Right lobe of liver (tissue), 6 donors: ENCODE measurements at regions not wholly inside any gene's neighbourhood (a gene's known extent, or its start where the extent isn't known, plus 50 kb on each side); places are given as distances from the start of the nearest gene placed in this dataset.
A peak's percentile ranks its signal among the peaks of the same experiment; 100 is the strongest.

Experiments
- ATAC-seq, 4 donors: fragments of 200-7000 bp; cut with Tn5 transposase; one replicate each; pipeline ENCODE4 v1.9.1; 2020; ENCODE audit warnings: mild to moderate bottlenecking in 4 of 4, moderate library complexity in 4 of 4
- DNase-seq, 3 donors: peaks; one replicate each; pipeline ENCODE4 v3.0.0-alpha.2; 2020
- H3K27ac ChIP-seq, 3 donors: fragments of 200-600 bp; one replicate each; pipeline ENCODE4 v1.8.0; 2022
- H3K27me3 ChIP-seq, 2 donors: fragments of 200-600 bp; one replicate each; pipeline ENCODE4 v1.8.0; 2022
- H3K36me3 ChIP-seq, 4 donors: fragments of 200-600 bp; sonication (generic) in 1 of 4; one replicate each; pipeline versions ENCODE4 v1.5.1 to v1.8.0; 2017 to 2022; ENCODE audit warnings: control low read depth in 1 of 4
- H3K4me1 ChIP-seq, 4 donors: fragments of 200-600 bp; sonication (generic) in 1 of 4; one replicate each; pipeline versions ENCODE4 v1.5.1 to v1.8.0; 2017 to 2022; ENCODE audit warnings: control low read depth in 1 of 4
- H3K4me3 ChIP-seq, 3 donors: fragments of 200-600 bp; one replicate each; pipeline ENCODE4 v1.8.0; 2022
- H3K9me3 ChIP-seq, 4 donors: fragments of 200-600 bp; sonication (generic) in 1 of 4; one replicate each; pipeline versions ENCODE4 v1.5.1 to v1.8.0; 2017 to 2022; ENCODE audit warnings: control low read depth in 1 of 4
- POLR2A ChIP-seq: fragments of 450-650 bp; IDR thresholded peaks from one replicate; pipeline ENCODE4 v1.6.1; 2017; ENCODE audit warnings: antibody characterized with exemption, mild to moderate bottlenecking
- WGBS: methylation state at CpG from one replicate; pipeline ENCODE4 v1.1.6; 2018; ENCODE audit warnings: low coverage, low lambda C conversion rate; ENCODE audit not compliant: insufficient coverage; ENCODE audit errors: missing lambda C conversion rate; 5-methylcytosine and 5-hydroxymethylcytosine counted together
- intact Hi-C, 2 donors: fragments of 100-400 bp; cut with DNase I; formaldehyde crosslinking; loops; one replicate each; pipeline versions ENCODE4 v1.11.2 to v1.14.1; 2022
- TF ChIP-seq, protein P1 (sequence below), 4 donors: fragments of 200-600 bp in 3 of 4; fragments of 450-650 bp in 1 of 4; IDR thresholded peaks; one replicate each; pipeline versions ENCODE4 v1.5.1 to v1.8.0; 2016 to 2022; ENCODE audit warnings: antibody characterized with exemption in 4 of 4, mild to moderate bottlenecking in 2 of 4
- donor health status: DM: no; HTN: yes; CAD: no.
- donor health status: DM: no; HTN: no; CAD: no.
- donor health status: DM: no; HTN: no; CAD: no.
- donor health status: DM: no; HTN: yes; CAD: no.
- donor health status: DM: no; HTN: yes; CAD: no.

DNA sequence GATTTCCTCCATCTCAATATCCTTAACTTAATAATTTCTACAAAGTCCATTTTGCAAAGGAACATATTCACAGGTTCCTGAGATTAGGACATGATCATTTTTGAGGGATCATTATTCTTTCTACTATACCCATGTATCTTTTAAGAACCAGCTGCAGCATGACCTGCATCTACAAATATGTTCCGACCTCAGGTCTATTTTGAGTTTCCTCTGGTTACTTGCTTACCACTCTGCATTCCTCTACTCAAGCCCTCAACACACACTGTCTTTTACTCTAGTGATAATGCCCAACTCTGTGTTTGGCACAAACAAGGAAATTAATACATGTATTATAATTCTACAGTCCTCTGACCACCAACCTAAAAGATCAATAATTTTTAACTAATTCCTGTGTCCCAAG, 386.1 kb downstream of the DNAH5 start:
- no peaks in the 10 kb centered on the region for H3K27me3 ChIP-seq
- 69% methylated on average over 1 of the region's 1 CpG for WGBS
- ATAC-seq = no peak
- TF ChIP-seq, protein P1, sequence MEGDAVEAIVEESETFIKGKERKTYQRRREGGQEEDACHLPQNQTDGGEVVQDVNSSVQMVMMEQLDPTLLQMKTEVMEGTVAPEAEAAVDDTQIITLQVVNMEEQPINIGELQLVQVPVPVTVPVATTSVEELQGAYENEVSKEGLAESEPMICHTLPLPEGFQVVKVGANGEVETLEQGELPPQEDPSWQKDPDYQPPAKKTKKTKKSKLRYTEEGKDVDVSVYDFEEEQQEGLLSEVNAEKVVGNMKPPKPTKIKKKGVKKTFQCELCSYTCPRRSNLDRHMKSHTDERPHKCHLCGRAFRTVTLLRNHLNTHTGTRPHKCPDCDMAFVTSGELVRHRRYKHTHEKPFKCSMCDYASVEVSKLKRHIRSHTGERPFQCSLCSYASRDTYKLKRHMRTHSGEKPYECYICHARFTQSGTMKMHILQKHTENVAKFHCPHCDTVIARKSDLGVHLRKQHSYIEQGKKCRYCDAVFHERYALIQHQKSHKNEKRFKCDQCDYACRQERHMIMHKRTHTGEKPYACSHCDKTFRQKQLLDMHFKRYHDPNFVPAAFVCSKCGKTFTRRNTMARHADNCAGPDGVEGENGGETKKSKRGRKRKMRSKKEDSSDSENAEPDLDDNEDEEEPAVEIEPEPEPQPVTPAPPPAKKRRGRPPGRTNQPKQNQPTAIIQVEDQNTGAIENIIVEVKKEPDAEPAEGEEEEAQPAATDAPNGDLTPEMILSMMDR (IDR thresholded peaks at IDR 0.05) = no peak
- TF ChIP-seq POLR2A = no peak
- no peaks in the 10 kb centered on the region for H3K36me3 ChIP-seq
- H3K9me3 ChIP-seq = no peaks in the 10 kb centered on the region
- H3K4me1 ChIP-seq = no peaks in the 10 kb centered on the region
- DNase-seq = no peak
- intact Hi-C loops = no loop called here
- H3K27ac ChIP-seq = no peak overlapping the region
- H3K4me3 ChIP-seq = no peak overlapping the region

DNA sequence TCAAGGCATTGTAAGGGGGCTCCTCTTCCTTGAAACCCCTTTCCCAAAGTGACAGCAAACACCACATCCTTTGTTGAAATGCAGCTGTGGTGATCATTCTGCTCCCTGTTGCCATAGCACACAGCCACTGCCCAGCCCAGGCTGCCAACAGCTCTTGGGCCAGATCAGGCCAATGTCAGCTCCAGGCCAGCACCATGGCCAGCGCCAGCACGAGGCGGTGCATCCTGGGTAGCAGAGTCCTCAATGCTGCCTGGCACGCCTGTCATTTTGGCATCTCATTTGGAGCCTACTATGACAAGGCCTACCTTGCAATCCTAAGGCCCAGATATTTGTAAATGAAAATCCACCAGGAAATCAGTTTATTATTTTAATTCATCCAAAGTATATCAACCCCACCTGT, 390.6 kb downstream of the DNAH5 start:
- intact Hi-C loops = no loop called here
- peak in 2 of 4 donors; percentile 54 to 65 for ATAC-seq
- Histone ChIP-seq H3K9me3 (no peaks in the 10 kb centered on the region), H3K36me3 (no peaks in the 10 kb centered on the region), H3K27ac (no peak overlapping the region), H3K4me3 (no peak overlapping the region), H3K27me3 (no peaks in the 10 kb centered on the region), H3K4me1 (no peaks in the 10 kb centered on the region)
- WGBS = 67% methylated on average over 1 of the region's 4 CpGs
- peak; percentile 27 to 55 (median 44) for DNase-seq
- TF ChIP-seq POLR2A = no peak
- TF ChIP-seq, protein P1 (IDR thresholded peaks at IDR 0.05) = no peak

DNA sequence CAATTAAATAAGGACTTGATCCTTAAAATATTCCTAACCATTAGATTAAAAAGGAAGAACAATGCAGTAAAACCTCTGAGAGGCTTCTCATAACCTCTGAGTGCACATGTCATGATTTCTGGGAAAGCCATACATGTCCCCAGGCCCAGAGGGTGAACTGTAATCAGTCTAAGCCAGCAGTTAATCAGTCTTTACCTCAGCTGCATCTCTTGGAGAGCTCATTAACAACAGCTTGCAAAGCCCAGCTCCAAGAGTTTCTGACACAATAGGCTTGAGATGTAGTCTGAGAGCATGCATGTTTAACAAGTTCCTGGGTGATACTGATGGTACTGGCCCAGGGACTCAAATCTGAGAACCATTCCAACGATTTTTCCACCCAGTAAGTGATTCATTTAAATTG, 392.1 kb downstream of the DNAH5 start:
- Histone ChIP-seq H3K9me3 (no peaks in the 10 kb centered on the region), H3K4me1 (no peaks in the 10 kb centered on the region), H3K27ac (no peak overlapping the region), H3K36me3 (no peaks in the 10 kb centered on the region), H3K27me3 (no peaks in the 10 kb centered on the region), H3K4me3 (no peak overlapping the region)
- intact Hi-C loops = no loop called here
- 50% methylated on average over 1 of the region's 1 CpG for WGBS
- ATAC-seq = no peak
- DNase-seq = no peak
- TF ChIP-seq POLR2A = no peak
- TF ChIP-seq, protein P1 (IDR thresholded peaks at IDR 0.05) = no peak

DNA sequence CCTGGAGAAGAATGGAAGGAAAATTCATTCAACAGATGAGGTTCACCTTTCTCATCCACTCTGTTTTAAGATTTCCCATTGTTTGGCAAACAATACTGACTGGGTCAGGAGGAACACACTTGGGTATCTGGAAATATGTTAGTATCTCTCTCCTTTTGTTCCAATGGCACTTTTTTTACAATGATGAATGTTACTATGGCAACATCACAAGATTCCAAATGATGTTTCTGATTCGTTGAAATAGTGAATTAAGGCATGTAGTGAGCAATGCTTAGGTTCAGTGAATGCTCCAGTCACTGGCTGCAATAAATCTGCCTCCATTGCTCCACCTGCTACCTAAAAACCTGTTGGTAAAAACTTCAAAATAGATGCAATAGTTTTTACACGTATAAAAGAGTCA, 392.8 kb downstream of the DNAH5 start:
- Histone ChIP-seq H3K4me1 (no peaks in the 10 kb centered on the region), H3K27me3 (no peaks in the 10 kb centered on the region), H3K36me3 (no peaks in the 10 kb centered on the region), H3K27ac (no peak overlapping the region), H3K4me3 (no peak overlapping the region), H3K9me3 (no peaks in the 10 kb centered on the region)
- 43% methylated on average over 2 of the region's 2 CpGs for WGBS
- ATAC-seq (no peak), DNase-seq (no peak)
- intact Hi-C loops = no loop called here
- TF ChIP-seq POLR2A = no peak
- TF ChIP-seq, protein P1 (IDR thresholded peaks at IDR 0.05) = no peak

DNA sequence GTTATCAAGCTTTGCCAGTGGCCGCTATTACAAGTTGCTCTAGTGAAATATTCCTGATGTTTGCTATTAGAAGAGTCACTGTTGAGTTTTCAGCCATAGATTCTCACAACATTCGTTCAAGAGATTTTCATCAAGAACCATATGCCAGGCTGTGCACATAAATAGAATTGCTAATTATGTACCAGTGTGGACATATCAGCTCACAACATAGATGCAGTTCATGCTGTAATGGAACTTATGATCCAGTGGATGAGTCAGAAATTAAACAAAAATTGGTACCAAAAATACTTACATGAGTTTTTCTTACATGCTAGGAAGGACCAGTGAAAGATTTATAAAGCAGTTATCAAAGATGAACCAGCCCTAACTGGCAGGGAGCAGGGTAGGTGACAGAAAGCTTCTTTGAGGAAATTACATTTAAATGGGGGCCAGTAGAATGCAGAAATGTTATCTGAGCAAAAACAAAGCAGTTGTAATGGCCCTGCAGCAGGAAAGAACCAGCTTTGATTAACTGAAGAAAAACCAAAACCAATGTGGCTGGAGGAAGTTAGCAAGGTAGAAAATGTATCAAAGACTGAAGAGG, 404.2 kb downstream of the DNAH5 start:
- no peaks in the 10 kb centered on the region for H3K4me1 ChIP-seq
- DNase-seq (no peak), ATAC-seq (no peak)
- H3K36me3 ChIP-seq = no peaks in the 10 kb centered on the region
- no peaks in the 10 kb centered on the region for H3K27me3 ChIP-seq
- intact Hi-C loops = no loop called here
- H3K27ac ChIP-seq = no peak overlapping the region
- TF ChIP-seq, protein P1 (IDR thresholded peaks at IDR 0.05) = no peak
- TF ChIP-seq POLR2A = no peak
- H3K4me3 ChIP-seq = no peak overlapping the region
- WGBS = 67% methylated on average over 2 of the region's 2 CpGs
- H3K9me3 ChIP-seq = no peaks in the 10 kb centered on the region
